Panc1 (cell line): ENCODE measurements at regions not wholly inside any gene's neighbourhood (a gene's known extent, or its start where the extent isn't known, plus 50 kb on each side); places are given as distances from the start of the nearest gene placed in this dataset.

Experiments used
- CTCF ChIP-seq: fragments of 450-650 bp; IDR thresholded peaks from 2 replicates; pipeline ENCODE4 v1.5.1; 2017; ENCODE audit warnings: mild to moderate bottlenecking
- POLR2AphosphoS5 ChIP-seq: IDR thresholded peaks from 2 replicates; pipeline ENCODE4 v1.6.1; 2012; ENCODE audit warnings: mild to moderate bottlenecking, low read depth, low read length, moderate library complexity
- REST ChIP-seq, 2 experiments: IDR thresholded peaks; 2 replicates each; pipeline ENCODE4 v1.6.1; 2011 to 2012; ENCODE audit warnings: low read depth in 2 of 2, control low read depth in 1 of 2, low read length in 1 of 2, mild to moderate bottlenecking in 1 of 2, moderate library complexity in 1 of 2; ENCODE audit not compliant: insufficient read depth in 1 of 2

DNA sequence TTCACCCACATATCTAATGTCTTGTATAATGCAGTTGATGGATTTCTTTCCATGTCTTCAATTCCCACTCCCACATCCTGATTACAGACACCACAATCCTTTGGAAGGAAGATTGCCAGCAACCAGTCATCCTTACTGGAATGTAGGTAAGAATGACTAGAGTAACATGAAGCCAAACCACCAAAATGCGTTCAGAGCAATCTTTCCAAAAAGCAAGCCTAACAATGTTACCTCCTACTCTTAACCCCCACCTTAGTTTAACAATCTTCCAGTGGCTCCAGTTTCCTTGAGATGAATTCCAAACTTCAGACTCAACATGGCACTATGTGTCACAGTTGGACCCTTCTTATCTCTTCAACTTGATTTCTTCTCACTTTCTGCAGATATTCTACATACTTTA lies 685.6 kb downstream of the DOK5 start:
- no peak for TF ChIP-seq REST (IDR thresholded peaks at IDR 0.05; ENCODE audit: insufficient read depth in 1 of 2, low read depth in 2 of 2, low read length in 1 of 2)
- TF ChIP-seq CTCF, result no peak
- TF ChIP-seq POLR2AphosphoS5, result no peak
